ENCODE measurements at regions not wholly inside any gene's neighbourhood (a gene's known extent, or its start where the extent isn't known, plus 50 kb on each side); places are given as distances from the start of the nearest gene placed in this dataset.
A peak's percentile ranks its signal among the peaks of the same experiment; 100 is the strongest.

DNA sequence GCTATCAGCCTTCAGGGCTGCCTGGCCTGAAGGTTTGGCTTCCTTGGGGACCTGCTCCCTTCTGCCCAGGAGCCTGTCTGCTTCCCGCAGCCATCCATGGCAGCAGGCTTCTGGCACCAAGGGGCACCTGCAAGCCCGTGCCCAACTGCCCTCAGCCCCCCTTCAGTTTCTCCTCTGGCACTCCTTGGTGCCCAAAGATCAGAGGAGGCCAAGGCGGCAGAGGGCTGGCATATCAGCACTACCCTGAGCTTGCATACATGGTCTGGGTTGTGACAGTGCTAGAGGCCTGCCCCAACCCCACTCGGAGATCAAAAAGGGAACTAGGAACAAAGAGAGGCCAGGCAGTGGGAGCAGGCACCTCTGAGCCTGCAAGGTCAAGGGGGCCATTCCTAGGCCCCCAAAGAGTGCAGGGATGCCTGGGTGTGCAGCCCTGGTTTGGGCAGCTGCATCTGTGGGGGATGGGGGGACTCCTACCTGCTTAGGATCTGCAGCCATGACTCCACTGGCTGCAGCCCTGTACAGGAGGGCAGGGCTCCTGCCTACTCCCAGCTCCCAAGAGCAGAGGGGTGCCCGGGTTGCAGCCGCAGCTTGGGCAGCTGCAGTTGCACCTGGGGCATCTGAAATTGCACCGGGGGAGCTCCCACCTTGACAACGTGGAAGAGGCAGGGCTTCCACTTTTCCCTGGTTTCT is 76.2 kb upstream of the TP63 start:
- ATAC-seq (no peak), DNase-seq (ENCODE audit: low spot score) (no peak)

DNA sequence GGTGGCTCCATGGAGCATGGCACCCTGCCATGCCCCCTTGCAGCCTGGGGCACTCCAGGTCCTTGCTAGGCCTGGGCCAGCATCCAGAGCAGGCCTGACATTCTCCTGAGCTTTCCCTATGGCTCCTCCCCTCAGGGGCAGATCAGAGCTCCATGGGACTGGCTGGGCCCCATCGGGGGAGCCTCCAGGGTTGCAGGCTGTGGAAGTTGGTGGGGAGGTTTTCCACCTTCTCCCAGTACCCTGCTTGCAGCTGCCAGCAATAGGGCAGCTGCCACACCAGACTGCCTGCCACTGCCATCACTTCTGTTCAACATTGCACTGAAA is 75.7 kb upstream of the TP63 start:
- no peak for ATAC-seq
- no peak for DNase-seq (ENCODE audit: low spot score)

DNA sequence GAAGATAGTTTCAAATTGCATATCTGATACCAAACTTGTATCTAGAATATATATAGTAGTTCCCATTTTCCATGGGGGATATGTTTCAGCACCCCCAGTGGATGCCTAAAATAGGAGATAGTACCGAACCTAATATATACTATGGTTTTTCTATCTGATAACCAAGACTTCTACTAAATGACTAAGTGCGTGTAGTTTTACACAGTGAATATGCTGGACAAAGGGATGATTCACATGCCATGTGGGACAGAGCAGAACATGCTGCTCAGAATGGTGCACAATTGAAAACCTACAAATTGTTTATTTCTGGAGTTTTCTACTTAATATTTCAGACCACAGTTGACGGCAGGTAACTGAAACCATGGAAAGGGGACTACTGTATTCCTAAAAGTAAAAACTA is 73.4 kb upstream of the TP63 start:
- no peak for DNase-seq (ENCODE audit: low spot score)
- ATAC-seq, result no peak

DNA sequence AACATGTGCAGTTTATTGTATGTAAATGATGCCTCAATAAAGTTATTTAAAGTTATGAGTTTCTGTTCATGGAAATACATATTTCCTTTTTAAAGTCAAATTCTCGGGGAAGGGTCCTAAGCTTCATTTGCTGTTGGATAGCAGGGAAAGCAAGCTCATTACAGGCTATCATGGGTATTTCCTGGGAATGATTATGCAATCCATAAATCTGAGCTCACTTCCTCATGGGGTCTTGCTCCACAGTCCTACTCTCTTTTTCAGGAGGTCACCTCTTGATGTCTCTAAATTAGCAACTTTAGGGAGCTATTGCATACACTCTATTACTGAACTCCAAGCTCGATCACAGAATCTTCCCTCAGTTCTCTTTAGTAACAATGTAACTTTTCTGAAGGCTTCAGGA is 69.9 kb upstream of the TP63 start:
- no peak for ATAC-seq
- DNase-seq (ENCODE audit: low spot score), result no peak

- no peak for ATAC-seq
- DNase-seq (ENCODE audit: low spot score), result no peak
These were observed 67.2 kb upstream of the TP63 start for GRCh38 chr3:189563853-189564563.

DNA sequence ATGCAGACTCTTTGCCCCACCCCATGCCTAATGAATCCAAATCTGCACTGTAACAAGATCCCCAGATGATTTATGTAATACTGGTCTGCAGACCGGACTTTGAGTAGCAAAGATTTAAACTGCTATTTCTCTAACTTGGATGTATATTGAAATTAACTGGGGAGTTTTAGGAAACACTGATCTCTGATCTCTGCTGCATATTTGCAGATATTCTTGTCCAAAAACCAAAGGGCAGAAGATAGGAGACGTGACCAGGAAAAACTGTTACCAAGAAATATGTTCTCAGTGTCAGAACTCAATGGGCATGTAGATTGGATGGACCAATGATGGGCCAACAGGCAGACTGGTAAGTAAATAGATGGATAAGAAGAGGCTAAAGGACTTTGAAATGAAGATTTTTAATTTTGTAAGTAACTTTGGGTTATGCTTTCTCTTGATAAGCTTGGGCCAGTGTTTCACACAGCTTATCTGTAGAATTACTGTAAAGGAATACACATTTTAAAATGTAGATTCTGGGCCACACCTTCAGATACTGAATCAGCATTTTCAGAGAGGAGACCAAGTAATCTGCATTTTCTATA is 64.5 kb upstream of the TP63 start:
- ATAC-seq, result peak; percentile 65
- DNase-seq (ENCODE audit: low spot score), result no peak

GRCh38 chr3:189567322-189567721 is 63.9 kb upstream of the TP63 start:
- DNase-seq (ENCODE audit: low spot score) (no peak), ATAC-seq (no peak)

DNA sequence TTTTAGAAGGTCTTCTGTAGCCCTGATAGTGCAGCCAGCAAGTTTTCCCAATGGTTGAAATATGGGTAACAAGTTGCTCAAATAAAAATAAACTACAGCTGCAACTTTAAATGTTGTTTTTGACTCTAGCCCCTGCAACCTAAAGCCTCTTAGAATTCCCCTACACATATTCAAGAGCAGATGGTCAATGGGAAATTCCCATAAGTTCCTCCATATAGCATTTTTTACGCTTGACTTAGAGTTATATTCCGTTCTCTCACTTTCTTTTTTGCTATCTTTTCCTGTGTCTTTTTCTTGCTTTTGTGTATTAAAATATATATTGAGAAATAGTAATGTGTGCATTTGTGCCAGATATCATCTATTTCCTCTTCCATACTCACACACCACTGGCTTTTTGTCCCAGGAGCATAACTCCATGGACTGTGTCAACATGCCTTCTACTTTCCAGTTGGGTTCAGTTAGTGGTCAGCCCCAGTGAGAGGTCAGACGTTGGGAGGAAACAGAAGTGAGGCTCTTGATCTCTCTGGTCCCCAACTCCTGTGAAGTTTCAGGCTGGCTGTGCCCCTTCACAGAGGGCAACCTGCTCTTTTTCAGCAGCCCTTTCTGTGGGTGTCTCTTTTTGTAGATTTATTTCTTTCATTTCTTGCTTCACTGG is 63.3 kb upstream of the TP63 start:
- no peak for DNase-seq (ENCODE audit: low spot score)
- no peak for ATAC-seq

DNA sequence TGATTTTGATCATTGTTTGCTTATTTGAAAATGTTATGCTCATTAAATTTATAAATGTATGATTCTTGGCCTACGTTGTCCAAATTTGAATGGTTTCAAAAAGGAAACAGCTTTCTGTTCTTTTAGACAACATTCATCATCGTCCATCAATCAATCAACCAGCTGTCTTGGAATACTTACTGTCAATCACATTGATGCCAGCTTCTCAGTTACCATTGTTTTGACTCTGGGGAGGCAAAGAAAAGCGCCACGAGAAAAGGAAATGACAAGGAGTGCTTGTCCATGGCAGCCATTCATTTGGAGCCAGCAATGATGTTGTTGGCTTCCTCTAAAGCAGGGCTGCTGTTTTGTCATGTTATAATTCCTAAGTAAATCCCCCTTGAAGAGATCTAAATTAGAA is 62.2 kb upstream of the TP63 start:
- ATAC-seq (no peak), DNase-seq (ENCODE audit: low spot score) (no peak)

DNA sequence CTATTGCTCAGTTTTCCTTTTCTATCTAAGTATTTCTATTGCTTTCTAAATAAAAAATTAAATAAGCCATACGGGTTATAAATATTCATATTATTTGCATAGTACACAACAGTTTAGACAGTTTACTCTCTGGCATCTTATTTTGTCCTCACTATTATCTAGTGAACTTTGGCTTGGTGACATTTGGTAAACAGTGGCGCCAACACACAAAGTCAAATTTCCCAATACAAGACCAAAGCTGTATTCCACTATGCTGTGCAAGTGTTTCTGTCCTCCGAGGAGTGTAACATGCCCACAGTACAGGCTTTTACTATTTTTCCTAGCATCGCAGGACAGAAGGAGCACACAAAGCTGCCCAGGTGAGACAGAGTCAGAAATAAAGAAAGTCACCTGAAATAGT is 61.7 kb upstream of the TP63 start:
- DNase-seq (ENCODE audit: low spot score), result peak; percentile 64
- peak; percentile 87 for ATAC-seq

- no peak for DNase-seq (ENCODE audit: low spot score)
- ATAC-seq, result no peak
These were observed 60.3 kb upstream of the TP63 start for GRCh38 chr3:189570916-189571315.

DNA sequence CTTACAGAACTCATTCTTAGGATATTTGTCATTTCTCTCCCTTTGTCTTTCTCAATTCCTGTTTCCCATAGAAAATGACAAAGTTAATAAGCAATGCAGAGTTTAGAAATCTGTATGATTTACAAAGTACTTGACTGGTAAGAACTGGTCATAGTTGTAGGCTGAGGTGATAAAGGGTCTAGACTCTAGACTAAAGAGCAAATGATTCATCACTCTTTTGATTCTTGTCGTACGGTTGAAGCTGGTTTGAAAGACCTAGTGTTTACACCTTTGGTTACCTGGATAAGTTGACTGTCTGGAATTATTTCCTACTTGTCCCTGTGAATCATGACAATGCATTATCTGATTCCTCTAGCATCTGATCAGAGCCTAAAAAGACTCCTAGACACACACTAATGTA is 58.9 kb upstream of the TP63 start:
- DNase-seq (ENCODE audit: low spot score) (no peak), ATAC-seq (no peak)

DNA sequence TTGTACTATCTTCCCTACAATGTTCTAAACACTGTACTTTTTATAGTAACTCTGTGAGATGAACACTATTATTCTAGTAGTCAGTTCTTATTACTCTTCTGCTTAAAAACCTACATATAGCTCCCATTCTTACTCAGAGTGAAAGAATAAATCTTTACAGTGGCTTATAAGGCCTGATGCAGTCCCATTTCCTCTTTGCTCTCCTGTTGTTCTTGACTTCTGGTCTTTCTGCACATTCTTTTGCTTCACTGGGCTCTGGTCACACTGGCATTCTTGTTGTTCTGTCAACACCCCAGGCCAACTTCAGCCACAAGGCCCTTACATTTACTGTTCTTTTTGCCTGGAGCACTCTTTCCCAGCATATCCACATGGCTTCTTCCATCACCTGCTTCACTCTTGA is 58.2 kb upstream of the TP63 start:
- DNase-seq (ENCODE audit: low spot score) (no peak), ATAC-seq (no peak)

DNA sequence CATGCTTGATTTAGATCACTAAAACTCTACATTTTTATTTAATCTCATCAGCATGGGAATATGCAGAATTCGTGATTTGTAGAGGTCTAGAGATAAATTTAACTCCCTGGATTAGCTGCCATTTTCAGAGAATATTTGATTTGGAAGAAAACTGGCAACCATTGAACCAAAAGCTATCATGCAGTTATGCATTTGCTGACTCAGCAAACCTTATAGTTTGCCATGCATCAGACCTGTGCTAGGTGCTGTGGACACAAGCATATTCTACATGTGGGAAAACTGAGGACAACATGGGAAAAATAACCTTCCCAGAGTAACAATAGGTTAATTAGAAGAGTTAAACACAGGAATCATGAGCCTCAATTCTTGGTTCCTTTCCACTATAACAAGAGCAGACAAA is 54.7 kb upstream of the TP63 start:
- DNase-seq (ENCODE audit: low spot score) (no peak), ATAC-seq (no peak)

DNA sequence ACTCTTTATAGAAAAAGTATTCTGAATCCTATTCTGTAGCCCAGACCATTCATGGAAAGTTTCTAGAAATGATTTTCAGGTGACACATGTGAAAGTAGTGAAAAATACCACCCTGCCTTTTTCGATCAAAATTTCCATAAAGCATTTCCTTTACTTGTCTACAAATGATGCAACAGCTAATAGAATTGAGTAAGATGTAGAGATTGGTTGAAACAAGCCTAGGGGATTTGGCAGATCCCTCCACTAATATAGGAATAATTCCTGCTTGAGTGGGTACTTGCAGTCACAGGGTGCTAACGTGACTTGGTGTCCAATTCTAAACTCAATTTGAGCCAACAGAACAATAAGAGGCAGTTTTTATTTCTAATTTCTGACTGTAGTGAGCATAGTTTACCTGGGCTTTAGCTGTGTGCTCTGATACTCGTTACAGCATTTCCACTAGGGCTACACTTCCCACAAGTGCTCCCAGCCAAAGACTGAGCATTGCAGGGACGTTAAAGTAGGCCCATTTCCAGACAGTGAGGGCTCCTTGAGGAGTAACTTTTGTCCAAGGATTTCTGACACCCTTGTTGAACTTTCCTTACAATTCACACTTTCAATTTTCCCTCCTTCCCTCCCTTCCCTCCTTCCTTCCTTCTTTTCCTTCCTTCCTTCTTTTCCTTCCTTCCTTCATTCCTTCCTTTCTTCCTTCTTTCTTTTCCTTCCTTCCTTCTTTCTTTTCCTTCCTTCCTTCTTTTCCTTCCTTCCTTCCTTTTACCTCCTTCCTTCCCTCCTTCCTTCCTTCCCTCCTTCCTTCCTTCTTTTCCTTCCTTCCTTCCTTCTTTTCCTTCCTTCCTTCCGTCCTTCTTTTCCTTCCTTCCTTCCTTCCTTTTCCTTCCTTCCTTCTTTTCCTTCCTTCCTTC is 53.9 kb upstream of the TP63 start:
- DNase-seq (ENCODE audit: low spot score), result no peak

GRCh38 chr3:189580190-189580589 is 51.0 kb upstream of the TP63 start:
- DNase-seq (ENCODE audit: low spot score), result no peak
- peak; percentile 75 for ATAC-seq

More for the DNA sequence above, 53.9 kb upstream of the TP63 start:
- no peak for ATAC-seq

Data from left lobe of liver (tissue), 2 donors.